H1 (cell line): ENCODE measurements at regions not wholly inside any gene's neighbourhood (a gene's known extent, or its start where the extent isn't known, plus 50 kb on each side); places are given as distances from the start of the nearest gene placed in this dataset.

Experiments
- ATF2 ChIP-seq: IDR thresholded peaks from 2 replicates; pipeline ENCODE4 v1.6.1; 2012; ENCODE audit warnings: low read length, inconsistent platforms
- BRCA1 ChIP-seq: IDR thresholded peaks from 2 replicates; pipeline ENCODE4 v1.6.1; 2012; ENCODE audit warnings: low read depth, low read length, improper control_type of control experiment
- CEBPB ChIP-seq: IDR thresholded peaks from 2 replicates; pipeline ENCODE4 v1.6.1; 2012; ENCODE audit warnings: low read depth, low read length
- CTCF ChIP-seq, 3 experiments: IDR thresholded peaks; 1 replicate in 2 of 3; 2 replicates in 1 of 3; pipeline versions ENCODE4 v1.5.1 to v1.6.1; 2011; ENCODE audit warnings: low read length in 3 of 3, mild to moderate bottlenecking in 3 of 3, inconsistent platforms in 2 of 3, low read depth in 1 of 3, moderate library complexity in 1 of 3; ENCODE audit not compliant: insufficient read depth in 1 of 3; ENCODE audit errors: control extremely low read depth in 1 of 3
- EP300 ChIP-seq, 2 experiments: IDR thresholded peaks; 1 replicate in 1 of 2; 2 replicates in 1 of 2; pipeline ENCODE4 v1.6.1; 2011 to 2012; ENCODE audit warnings: low read depth in 2 of 2, low read length in 2 of 2, mild to moderate bottlenecking in 2 of 2, borderline replicate concordance in 1 of 2, inconsistent platforms in 1 of 2, moderate library complexity in 1 of 2
- EZH2 ChIP-seq: fragments of 200-600 bp; sonication (generic); IDR thresholded peaks from 2 replicates; pipeline ENCODE4 v1.7.1; 2012; ENCODE audit warnings: low read depth, mild to moderate bottlenecking, moderate library complexity, low read length, inconsistent platforms; ENCODE audit not compliant: severe bottlenecking
- GABPA ChIP-seq: IDR thresholded peaks from 2 replicates; pipeline ENCODE4 v1.6.1; 2011; ENCODE audit warnings: mild to moderate bottlenecking, low read length, moderate library complexity, borderline replicate concordance; ENCODE audit not compliant: insufficient read depth
- KDM1A ChIP-seq: fragments of 200-600, 300-600 bp; sonication (generic); IDR thresholded peaks from 2 replicates; pipeline ENCODE4 v1.7.1; 2016; ENCODE audit warnings: mild to moderate bottlenecking, low read length, borderline replicate concordance
- NRF1 ChIP-seq: IDR thresholded peaks from 2 replicates; pipeline ENCODE4 v1.6.1; 2011; ENCODE audit warnings: mild to moderate bottlenecking, low read depth, low read length, improper control_type of control experiment
- POLR2A ChIP-seq, 2 experiments: IDR thresholded peaks; 1 replicate in 1 of 2; 2 replicates in 1 of 2; pipeline ENCODE4 v1.6.1; 2011; ENCODE audit warnings: low read depth in 2 of 2, low read length in 2 of 2, mild to moderate bottlenecking in 2 of 2; ENCODE audit errors: control extremely low read depth in 1 of 2
- SAP30 ChIP-seq: fragments of 300-600 bp; sonication (generic); IDR thresholded peaks from 2 replicates; pipeline ENCODE4 v1.7.1; 2012; ENCODE audit warnings: low read length, moderate library complexity, mild to moderate bottlenecking, inconsistent platforms; ENCODE audit not compliant: insufficient read depth, insufficient replicate concordance
- SP1 ChIP-seq: IDR thresholded peaks from 2 replicates; pipeline ENCODE4 v1.6.1; 2011; ENCODE audit warnings: low read depth, low read length
- TBP ChIP-seq: IDR thresholded peaks from 2 replicates; pipeline ENCODE4 v1.6.1; 2011; ENCODE audit warnings: low read depth, low read length, improper control_type of control experiment

GRCh38 chr18:45287531-45287930, 327.7 kb upstream of the SLC14A2 start:
- TF ChIP-seq POLR2A (IDR thresholded peaks at IDR 0.05; ENCODE audit: control extremely low read depth in 1 of 2, low read depth in 2 of 2, low read length in 2 of 2) = no peak
- TF ChIP-seq CTCF (IDR thresholded peaks at IDR 0.05; ENCODE audit: control extremely low read depth in 1 of 3, insufficient read depth in 1 of 3, low read depth in 1 of 3, low read length in 3 of 3) = no peak
- TF ChIP-seq SAP30 = no peak
- TF ChIP-seq BRCA1 = no peak
- TF ChIP-seq SP1 = no peak
- TF ChIP-seq TBP = no peak
- no peak for TF ChIP-seq CEBPB
- TF ChIP-seq KDM1A = no peak
- TF ChIP-seq EP300 (IDR thresholded peaks at IDR 0.05; ENCODE audit: borderline replicate concordance in 1 of 2, low read depth in 2 of 2, low read length in 2 of 2) = no peak
- no peak for TF ChIP-seq GABPA
- no peak for TF ChIP-seq NRF1
- TF ChIP-seq EZH2 = no peak
- TF ChIP-seq ATF2 = no peak
